ENCODE measurements at regions not wholly inside any gene's neighbourhood (a gene's known extent, or its start where the extent isn't known, plus 50 kb on each side); places are given as distances from the start of the nearest gene placed in this dataset.

GRCh38 chr13:90628471-90628870 is 719.0 kb upstream of the MIR17HG start:
- TF ChIP-seq CTCF (IDR thresholded peaks at IDR 0.05; ENCODE audit: low read depth, low read length) (no peak), EZH2phosphoT487 (IDR thresholded peaks at IDR 0.05; ENCODE audit: low read depth) (no peak)

Measured in OCI-LY3 (cell line).